ENCODE measurements at regions not wholly inside any gene's neighbourhood (a gene's known extent, or its start where the extent isn't known, plus 50 kb on each side); places are given as distances from the start of the nearest gene placed in this dataset.

DNA sequence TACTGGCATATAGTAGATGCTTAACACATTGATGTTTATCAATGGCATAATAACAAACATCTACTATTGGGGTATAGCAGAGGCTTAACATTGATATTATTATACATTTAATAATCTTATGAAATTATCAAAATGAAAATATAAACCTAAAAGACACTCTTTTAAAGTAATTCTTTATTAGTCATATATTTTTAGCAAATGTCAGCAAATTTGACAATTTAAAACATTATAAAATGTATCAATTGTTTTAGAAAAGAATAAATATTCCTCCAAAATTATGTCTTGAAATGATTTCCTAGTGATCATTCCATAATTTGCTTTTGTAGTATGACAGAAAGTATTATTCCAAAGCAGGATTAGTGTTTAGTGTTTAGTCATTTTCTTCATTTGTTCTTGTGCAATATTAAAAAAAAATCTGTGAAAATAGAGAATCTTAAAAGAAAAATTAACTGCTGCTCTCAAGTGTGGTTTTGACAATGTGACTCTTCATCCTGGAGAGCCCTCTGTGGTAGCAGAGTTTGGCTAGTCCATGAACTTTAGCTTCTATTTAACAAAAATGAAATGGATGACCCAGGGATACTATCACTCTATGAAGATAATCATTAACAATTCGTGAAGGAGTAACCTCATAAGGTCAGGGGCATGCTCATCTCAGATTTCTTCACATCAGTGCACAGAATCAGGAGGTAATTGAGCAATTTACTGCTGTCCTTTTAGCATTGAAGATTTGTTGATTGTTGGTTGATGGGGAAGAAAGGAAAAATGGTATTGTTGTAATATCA is 1018.5 kb downstream of the LRFN5 start:
- no peak for DNase-seq

DNA sequence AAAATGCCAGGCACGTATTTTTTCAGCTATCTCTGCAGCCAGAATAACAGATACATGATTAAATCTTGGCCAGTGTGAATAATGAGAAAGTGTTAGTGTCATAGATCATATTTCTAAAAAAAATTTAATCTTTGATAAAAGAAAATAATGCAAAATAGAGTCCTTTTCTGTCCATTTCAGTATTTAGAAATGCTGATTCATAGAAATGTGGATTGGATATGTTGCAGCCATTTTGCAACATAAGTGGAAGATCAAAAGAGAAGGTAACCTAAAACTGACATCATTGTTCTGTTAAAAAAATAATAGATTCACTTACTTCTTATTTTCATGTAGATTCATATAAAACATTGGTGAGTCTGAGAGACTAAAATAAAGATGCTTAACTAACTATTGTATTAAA is 1010.3 kb downstream of the LRFN5 start:
- DNase-seq, result no peak

DNA sequence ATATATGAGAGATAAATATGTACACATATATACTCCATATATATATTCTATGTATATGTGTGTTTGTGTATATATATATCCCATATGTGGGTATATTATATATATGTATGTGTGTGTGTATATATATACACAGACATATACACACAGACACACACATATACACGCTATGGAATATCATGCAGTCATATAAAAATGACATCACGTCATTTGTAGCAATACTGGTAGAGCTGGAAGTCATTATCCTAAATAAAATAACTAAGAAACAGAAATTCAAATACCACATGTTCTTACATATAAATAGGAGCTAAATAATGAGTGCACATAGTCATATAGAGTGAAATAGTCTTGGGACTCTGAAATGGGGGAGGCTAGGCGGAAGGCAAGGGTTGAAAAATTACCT is 1000.2 kb downstream of the LRFN5 start:
- no peak for DNase-seq

DNA sequence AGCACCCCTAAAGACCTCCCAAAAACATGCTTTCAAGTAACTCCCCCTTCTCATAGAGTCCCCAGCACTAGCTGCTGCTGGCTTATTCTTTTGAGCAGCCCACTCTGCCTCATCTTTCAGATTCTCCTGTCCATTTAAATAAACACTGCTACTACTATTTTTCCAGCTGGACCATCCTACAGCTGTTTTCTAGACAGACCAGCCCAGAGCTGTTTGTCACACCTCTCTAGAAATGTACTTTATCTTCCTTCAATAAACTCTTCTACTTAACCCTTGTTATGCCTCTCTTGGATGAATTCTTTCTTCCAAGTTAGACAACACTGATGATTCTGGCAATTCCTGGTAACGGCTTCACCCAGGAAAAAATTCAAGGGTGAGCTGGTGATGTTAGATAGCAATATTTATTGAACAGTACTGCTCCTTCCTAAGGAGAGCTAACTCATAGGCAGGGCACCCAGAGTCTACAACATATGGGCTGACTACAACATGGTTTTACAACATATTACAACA is 995.7 kb downstream of the LRFN5 start:
- DNase-seq, result peak; percentile 70 to 73

DNA sequence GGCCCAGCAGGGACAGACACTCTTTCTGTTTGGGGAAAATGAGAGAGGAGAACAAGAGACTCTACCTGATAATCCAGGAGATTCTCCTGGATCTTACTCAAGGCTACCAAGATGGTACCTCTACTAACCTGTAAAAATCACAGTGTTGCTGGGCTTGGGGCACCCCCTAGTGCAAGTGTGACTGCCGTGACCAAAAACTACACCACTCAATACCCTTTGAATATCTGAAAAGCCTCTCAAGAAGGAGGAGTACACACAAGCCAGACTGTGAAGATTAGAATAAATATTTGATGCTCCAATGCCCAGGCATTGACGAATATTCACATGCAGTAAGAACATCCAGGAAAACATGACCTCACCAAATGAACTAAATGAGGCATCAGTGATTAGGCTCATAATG is 965.4 kb downstream of the LRFN5 start:
- no peak for DNase-seq

DNA sequence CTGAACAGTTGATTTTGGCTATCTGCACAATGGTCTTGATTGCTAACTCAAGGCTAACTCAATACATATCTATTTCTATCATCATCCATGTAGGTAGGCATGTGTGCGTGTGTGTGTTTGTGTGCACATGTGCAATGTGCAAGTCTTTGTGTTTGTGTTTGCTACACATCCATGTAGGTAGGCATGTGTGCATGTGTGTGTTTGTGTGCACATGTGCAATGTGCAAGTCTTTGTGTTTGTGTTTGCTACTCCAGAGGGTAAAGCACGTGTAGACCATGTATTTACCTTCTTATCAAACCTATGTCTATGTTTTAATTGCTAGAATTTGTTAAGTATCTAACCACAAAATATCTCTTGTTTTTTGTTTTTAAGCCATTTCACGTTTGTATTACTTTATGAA is 962.6 kb downstream of the LRFN5 start:
- DNase-seq, result no peak

DNA sequence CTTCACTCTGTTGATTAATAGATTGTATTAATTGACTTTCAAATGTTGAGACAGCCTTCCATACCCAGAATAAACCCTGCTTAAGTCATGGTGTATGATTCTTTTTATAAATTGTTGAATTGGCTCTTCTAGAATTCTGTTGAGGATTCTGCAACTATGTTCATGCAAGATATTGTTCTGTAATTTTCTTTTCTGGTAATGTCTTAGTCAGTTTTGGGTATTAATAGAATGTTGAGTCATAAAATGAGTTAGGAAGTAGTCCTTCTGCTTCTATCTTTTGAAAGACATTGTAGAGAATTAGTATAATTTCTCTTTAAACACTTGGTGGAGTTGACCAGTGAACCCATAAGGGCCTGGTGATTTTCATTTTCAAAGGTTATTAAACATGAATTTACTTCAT is 958.9 kb downstream of the LRFN5 start:
- no peak for DNase-seq

DNA sequence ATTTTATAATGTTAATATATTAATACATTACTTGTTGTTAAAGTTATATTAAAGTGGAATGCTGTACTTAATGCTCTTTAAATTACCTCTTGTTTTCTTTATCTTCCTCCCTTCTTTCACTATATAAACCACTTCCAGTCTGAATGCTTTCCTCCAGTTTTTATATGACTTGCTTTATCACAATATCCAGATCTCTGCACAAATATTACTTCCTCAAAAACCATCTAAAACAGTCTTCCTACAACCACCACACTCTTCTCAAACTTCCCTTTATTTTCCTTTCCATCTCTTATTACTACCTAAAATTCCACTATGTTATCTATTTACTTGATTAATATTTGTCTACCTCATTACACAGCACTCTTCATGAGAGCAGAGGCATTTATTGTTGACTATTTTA is 956.6 kb downstream of the LRFN5 start:
- DNase-seq, result no peak

DNA sequence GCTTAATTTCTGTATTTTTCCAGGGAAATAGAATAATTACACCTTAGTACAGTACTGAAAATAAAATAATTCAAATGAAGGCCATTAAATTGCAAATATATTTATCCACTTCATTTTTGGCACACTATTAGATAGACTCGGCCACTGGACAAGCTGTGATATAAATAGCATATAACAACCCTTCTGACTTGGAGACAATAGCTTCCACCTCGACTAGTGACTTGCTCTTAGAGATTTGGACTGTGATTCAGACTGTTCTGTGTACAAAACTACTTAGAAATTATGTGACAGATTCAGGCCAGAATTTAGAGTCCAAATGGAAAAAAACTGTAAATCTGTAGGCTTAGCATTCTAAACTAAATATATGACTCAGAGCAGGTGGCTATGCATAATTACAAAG is 949.9 kb downstream of the LRFN5 start:
- DNase-seq, result no peak

DNA sequence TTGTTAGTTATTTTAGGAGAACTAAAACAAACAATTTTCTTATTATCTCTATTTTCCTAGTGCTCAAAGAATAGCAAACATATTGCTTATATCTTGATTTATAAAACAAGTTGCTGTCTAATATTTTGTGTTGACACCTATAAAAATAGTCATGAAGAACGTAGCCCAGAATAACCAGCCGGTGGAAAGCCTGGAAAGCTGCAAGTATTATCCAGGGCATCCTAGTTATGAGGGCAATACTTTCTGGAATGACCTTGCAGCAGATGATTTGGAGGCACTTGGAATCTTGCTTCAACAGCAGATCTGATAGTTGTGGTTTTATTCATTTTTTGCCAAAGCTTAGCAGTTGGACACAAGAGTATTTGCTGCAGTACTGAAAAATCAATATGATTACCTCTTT is 948.7 kb downstream of the LRFN5 start:
- no peak for DNase-seq

DNA sequence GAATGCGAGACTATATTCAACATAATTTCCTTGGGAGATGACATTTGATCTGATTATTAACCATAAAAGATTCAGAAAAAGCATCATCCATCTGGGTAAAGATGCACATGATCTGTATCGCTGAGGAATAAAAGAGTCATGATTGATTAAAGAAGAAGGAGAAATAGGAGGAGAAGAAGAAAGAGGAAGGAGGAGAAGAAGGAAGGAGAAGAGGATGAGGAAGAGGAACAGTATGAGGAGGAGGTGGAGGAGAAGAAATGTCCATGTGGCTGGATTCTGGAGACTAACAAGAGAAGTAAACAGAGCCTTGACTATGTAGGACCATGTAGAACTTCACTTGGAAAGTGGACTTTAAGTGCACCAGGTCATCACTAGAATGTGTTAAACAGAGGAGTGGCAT is 947.4 kb downstream of the LRFN5 start:
- DNase-seq, result no peak

DNA sequence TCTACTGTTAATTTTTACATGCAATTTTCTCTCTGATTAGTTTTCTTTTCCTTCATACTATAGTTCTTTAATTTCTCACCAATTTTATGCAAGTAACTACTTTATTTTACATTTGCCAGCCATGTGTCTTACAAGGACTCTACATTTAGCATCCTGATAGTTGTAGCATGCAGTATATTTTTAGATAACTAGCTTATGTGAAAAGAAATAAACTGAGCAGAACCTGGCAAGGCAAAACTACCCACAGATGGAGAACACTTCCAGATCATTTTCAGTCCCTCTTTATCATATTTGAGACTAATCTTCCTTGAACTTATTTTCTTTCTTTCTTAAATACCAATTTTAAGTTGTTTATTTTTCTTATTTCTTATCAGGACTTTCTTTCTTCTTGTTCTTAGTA is 943.6 kb downstream of the LRFN5 start:
- DNase-seq, result no peak

DNA sequence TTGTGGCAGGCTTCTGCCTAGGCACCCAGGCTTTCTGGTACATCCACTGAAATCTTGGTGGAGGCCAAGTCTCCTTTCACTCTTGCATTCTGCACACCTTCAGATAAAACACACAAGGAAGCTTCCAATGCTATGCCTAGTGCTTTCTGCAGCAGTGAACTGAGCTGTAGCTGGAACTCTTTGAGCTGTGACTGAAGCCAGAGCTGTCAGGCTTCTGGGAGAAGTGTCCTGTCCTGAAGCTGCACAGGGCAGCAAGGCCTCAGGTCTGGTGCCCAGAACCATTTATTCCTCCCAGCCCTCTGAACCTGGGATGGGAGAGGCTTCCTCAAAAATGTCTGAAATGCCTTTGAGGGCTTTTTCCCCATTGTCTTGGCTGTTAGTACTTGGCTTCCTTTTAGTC is 941.7 kb downstream of the LRFN5 start:
- DNase-seq, result no peak

DNA sequence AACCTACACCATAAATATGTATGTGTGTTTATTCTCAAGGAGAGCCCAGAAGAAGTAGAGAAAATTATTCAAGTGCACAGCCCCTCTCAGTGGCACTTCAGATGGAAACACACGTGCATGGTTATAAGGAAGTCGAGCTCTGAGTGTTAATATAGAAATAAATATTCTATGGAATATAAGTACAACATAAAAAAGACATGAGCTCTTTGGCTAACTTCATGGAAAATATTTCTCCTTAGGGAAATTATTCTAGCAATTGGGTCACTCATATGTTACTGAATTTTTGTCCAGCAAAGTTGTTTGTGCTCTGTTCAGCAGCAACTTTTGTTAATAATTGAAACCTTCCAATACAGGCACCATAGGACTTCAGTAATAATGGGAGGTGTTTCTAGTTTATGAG is 939.0 kb downstream of the LRFN5 start:
- no peak for DNase-seq

DNA sequence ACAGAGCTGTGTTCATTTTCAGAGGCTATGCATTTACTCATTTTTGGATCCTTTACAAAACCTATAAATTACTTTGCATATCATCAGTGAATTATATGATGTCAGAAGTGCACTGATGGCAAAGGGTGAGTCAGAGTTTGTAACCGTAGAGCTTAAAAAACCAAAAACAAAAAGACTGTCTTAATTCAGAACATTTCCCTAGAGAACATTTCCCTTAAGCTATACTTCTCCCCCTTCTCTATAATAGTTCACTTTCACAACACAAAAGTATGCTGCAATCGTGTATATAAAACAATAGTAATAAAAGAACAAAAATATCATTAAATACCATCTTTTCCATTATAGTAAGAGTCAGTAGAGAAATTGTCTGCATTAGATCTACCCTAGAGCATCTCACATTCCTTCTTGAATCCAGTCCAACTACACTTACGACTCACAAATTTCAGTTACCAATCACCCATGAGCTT is 934.9 kb downstream of the LRFN5 start:
- DNase-seq, result no peak

DNA sequence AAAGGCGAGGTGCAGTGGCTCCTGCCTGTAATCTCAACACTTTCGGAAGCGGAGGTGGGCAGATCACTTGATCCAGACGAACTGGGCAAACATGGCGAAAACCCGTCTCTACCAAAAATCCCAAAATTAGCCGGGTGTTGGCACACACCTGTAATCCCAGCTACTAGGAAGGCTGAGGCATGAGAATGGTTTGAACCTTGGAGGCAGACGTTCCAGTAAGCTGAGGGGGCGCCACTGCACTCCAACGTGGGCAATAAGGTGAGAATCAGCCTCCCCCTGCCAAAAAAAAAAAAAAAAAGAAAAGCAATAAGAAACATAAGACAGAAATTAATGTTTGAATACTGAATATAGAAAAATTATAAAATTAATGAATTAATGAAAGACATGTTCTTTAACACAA is 928.7 kb downstream of the LRFN5 start:
- no peak for DNase-seq

DNA sequence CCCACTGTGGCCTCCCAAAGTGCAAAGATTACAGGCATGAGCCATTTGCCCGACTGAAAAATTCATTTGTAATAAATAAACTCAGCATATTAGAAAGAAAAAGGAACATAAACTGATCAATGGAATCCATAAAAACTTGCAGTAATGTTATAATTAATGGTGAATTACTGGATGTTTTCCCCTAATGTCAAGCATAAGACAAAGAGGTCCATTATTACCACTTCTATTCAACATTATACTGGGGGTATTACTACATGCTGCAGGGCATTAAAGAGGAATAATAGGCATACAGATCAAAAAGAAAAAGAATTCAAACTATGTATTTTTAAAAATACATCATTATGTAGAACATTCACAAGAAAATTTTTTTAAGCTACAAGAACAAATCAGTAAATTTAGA is 926.8 kb downstream of the LRFN5 start:
- no peak for DNase-seq

DNA sequence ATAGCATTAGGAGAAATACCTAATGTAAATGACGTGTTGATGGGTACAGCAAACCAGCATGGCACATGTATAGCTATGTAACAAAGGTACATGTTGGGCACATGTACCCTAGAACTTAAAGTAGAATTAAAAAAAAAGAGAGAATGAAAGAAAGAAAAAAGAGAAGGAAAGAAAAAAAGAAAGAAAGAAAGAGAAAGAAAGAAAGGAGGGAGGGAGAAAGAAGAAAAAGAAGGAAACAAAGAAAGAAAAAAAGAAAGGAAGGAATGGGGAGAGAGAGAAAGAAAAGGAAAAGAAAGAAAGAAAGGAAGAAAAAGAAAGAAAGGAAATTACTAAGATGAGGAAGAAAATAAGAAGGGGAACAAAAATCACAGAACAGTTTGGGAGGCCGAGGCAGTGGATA is 925.5 kb downstream of the LRFN5 start:
- no peak for DNase-seq

DNA sequence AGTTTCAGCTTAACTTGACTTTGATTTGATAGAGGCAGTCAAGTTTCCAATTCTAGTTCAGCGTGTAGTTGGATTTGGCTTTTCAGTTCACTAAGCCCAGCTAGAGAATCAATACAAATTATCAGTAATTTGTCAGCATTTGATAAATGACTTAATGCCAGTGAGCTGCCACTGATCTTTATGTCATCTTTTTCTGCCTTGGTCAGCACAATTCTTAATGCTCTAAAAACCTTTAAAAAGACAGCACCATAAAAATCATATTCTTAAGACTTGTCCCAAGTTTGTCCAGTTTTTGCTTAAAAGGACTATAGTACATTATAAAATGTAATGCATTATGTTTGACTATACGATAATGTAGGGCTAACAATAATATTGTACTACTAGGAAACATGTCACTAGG is 920.5 kb downstream of the LRFN5 start:
- DNase-seq, result no peak

DNA sequence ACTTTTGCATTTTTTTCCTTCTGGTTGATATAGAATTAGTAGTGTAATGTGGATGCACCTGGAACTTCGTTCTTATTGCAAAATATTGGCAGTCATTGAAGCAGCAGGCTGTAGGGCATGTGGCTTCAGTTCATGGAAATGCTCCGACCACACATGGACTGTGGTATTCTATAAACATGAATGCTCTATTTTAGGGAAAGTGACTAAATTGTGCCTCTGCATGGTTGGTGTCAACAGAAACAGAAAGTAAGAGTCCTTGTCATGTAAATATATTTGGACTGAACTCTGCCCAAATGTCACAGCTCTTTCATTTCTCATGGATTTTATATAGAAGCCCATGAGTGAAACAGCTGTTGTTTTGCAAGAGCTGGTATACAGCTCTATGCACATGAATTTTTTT is 917.0 kb downstream of the LRFN5 start:
- DNase-seq, result peak; percentile 16 to 31

DNA sequence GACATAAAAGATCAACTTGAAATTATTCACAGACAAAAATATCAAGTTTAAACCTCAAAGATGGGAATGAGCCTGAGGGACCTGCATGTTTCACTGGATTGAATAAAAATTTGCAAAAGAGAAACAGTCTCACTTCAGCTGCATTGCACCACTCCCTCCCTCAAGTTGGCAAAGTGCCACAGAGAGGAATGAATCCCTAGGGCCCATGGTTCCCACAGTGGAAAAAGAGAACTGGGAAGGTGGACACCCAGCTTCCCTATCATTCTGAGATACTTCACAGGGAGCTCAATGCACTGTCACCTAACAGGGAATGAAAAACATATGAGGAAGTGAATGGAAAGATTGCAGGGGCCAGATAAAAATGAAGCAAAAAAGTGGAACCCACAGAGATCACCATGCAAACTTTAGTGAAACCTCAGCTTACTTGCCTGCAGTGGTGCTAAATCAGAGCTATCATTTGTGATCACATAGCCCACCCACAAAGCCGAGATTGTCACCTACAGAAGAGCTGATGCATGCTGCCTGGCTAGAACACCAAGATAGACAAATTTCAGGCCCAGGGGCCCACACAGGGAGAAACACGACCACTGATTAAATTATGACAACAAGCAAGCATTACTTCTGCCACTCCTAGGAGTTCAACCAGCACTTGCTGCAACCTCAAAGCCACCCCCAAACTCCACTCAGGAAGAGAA is 911.3 kb downstream of the LRFN5 start:
- no peak for DNase-seq

DNA sequence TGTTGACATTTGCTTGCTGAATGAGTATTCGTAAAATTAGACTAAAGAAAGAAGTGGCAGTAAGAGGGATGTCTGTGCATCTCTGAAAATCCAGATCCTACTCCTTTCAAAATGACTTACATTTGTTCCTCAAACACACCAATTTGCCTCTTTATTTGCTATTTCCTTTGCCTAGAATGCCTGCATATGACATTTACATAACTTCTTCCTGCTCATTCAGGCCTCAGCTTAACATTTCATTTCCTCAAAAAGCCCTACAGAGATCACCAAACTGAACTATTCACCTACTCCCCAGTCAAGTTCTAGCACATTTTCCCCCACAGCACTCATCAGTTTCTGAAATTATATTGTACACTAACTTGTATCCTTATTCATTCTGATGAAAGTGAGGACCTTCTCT is 907.2 kb downstream of the LRFN5 start:
- no peak for DNase-seq

DNA sequence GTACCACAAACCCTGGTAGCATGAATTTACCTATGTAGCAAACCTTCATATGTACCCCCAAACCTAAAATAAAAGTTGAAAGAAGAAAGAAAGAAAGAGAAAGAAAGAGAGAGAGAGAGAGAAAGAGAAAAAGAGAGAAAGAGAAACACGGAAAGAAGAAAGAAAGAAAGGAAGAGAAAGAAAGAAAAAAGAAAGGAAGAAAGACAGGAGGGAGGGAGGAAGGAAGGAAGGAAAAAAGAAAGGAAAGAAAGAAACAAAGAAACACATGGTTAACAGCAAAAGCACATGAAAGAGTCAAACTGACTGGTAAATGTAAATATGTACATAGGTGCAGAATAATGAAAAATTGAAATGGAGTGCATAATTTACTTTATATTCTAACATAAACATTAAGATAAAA is 903.4 kb downstream of the LRFN5 start:
- no peak for DNase-seq
